Esophagus muscularis mucosa (tissue), 4 donors: ENCODE measurements at regions not wholly inside any gene's neighbourhood (a gene's known extent, or its start where the extent isn't known, plus 50 kb on each side); places are given as distances from the start of the nearest gene placed in this dataset.

Experiments
- DNase-seq: peaks from one replicate; pipeline ENCODE4 v3.0.0-alpha.2; 2017; ENCODE audit errors: extremely low spot score
- H3K27ac ChIP-seq, 4 donors: fragments of 200-600 bp; sonication (generic); replicated peaks in 1 of 4; 1 replicate in 3 of 4; 2 replicates in 1 of 4; pipeline ENCODE4 v1.5.1; 2016 to 2019; ENCODE audit warnings: mild to moderate bottlenecking in 1 of 4
- H3K27me3 ChIP-seq, 4 donors: fragments of 200-600 bp; sonication (generic); one replicate each; pipeline versions ENCODE4 v1.5.1 to v1.6.0; 2016 to 2019
- H3K36me3 ChIP-seq, 4 donors: fragments of 200-600 bp; sonication (generic); one replicate each; pipeline ENCODE4 v1.5.1; 2016 to 2019
- H3K4me1 ChIP-seq, 4 donors: fragments of 200-600 bp; sonication (generic); one replicate each; pipeline ENCODE4 v1.5.1; 2016 to 2019
- H3K4me3 ChIP-seq, 4 donors: fragments of 200-600 bp; sonication (generic); 1 replicate in 2 of 4; 2 replicates in 2 of 4; pipeline ENCODE4 v1.5.1; 2016 to 2019; ENCODE audit warnings: mild to moderate bottlenecking in 4 of 4, moderate library complexity in 1 of 4
- H3K9me3 ChIP-seq, 4 donors: fragments of 200-600 bp; sonication (generic); 1 replicate in 3 of 4; 2 replicates in 1 of 4; pipeline ENCODE4 v1.5.1; 2016 to 2019
- EP300 ChIP-seq: sonication (generic); formaldehyde crosslinking; IDR thresholded peaks from one replicate; pipeline ENCODE4 v1.6.1; 2017; ENCODE audit warnings: antibody characterized with exemption
- POLR2A ChIP-seq: fragments of 450-650 bp; IDR thresholded peaks from one replicate; pipeline ENCODE4 v1.6.1; 2017; ENCODE audit warnings: antibody characterized with exemption, moderate library complexity, mild to moderate bottlenecking, low read depth
- POLR2AphosphoS5 ChIP-seq, 2 donors: sonication (generic); formaldehyde crosslinking; IDR thresholded peaks; one replicate each; pipeline ENCODE4 v1.6.1; 2017; ENCODE audit warnings: antibody characterized with exemption in 2 of 2
- WGBS: methylation state at CpG from one replicate; pipeline ENCODE4 v1.1.5; 2018; 5-methylcytosine and 5-hydroxymethylcytosine counted together
- intact Hi-C: fragments of 100-400 bp; cut with DNase I; formaldehyde crosslinking; loops from one replicate; pipeline ENCODE4 v1.15.1; 2023
- TF ChIP-seq, protein P1 (sequence below), 3 experiments: fragments of 200-600 bp in 2 of 3; fragments of 450-650 bp in 1 of 3; sonication (generic) in 2 of 3; IDR thresholded peaks; one replicate each; pipeline ENCODE4 v1.5.1; 2017 to 2019; ENCODE audit warnings: antibody characterized with exemption in 3 of 3, mild to moderate bottlenecking in 2 of 3, moderate library complexity in 1 of 3

DNA sequence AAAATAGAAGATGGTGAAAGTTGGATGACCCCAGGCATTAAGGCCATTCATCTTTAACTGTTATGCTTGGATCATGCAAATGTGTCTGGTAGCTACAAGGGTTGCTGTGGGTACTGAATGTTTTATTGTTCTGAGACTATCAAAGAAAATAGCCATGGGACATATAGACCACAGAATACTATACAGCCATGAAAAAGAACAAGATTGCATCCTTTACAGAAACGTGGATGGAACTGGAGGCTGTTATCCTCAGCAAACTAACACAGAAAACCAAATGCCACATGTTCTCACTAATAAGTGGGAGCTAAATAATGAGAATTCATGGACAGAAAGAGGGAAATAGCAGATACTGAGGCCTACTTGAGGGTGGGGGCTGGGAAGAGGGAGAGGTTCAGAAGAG is 249.0 kb downstream of the LTN1 start:
- Histone ChIP-seq H3K27ac (peak overlapping the region in 3 of 4 donors; percentile 35 to 84 (median 82)), H3K4me3 (no peak overlapping the region), H3K27me3 (no peaks in the 10 kb centered on the region), H3K36me3 (no peaks in the 10 kb centered on the region), H3K9me3 (no peaks in the 10 kb centered on the region), H3K4me1 (peaks cover 0 to 62% (median 45%) of the 10 kb centered on the region in 4 donors)
- TF ChIP-seq POLR2A (no peak), POLR2AphosphoS5 (IDR thresholded peaks at IDR 0.05) (no peak)
- TF ChIP-seq, protein P1, sequence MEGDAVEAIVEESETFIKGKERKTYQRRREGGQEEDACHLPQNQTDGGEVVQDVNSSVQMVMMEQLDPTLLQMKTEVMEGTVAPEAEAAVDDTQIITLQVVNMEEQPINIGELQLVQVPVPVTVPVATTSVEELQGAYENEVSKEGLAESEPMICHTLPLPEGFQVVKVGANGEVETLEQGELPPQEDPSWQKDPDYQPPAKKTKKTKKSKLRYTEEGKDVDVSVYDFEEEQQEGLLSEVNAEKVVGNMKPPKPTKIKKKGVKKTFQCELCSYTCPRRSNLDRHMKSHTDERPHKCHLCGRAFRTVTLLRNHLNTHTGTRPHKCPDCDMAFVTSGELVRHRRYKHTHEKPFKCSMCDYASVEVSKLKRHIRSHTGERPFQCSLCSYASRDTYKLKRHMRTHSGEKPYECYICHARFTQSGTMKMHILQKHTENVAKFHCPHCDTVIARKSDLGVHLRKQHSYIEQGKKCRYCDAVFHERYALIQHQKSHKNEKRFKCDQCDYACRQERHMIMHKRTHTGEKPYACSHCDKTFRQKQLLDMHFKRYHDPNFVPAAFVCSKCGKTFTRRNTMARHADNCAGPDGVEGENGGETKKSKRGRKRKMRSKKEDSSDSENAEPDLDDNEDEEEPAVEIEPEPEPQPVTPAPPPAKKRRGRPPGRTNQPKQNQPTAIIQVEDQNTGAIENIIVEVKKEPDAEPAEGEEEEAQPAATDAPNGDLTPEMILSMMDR (IDR thresholded peaks at IDR 0.05), result no peak
- intact Hi-C loops, result loop anchor here (10.0 kb wide), 3 partner anchors 229 to 1039 kb away; no protein-coding TSS in a partner anchor
- 47% methylated on average over 1 of the region's 1 CpG for WGBS
- DNase-seq, result no peak

DNA sequence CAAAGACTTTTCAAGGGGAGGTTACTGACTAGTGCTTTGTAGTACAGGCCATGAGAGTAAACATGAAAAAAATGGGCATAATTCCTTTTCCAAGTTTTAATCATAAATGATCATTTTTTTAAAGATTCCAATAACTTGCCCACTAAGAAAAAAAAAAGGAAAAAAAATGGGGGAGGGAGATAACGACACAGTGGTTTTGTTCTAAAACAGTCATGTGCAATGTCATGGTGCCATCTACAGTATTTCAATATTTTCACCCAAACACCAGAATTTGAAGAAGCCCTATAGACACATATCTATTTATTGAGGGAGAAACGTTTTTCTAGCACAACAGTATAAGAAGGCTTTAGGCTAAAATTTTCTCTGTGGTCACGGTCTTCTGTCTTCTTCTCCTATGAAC is 250.2 kb downstream of the LTN1 start:
- no peak for DNase-seq
- Histone ChIP-seq H3K4me3 (no peak overlapping the region), H3K36me3 (no peaks in the 10 kb centered on the region), H3K27me3 (no peaks in the 10 kb centered on the region), H3K9me3 (no peaks in the 10 kb centered on the region), H3K4me1 (peaks cover 7 to 74% (median 57%) of the 10 kb centered on the region in 4 donors), H3K27ac (peak overlapping the region in 1 of 4 donors; percentile 21)
- WGBS, result 48% methylated on average over 3 of the region's 3 CpGs
- TF ChIP-seq POLR2A, result no peak
- TF ChIP-seq, protein P1 (IDR thresholded peaks at IDR 0.05), result peak in 2 of 3 experiments; percentile 19 to 31
- intact Hi-C loops, result loop anchor here (10.0 kb wide), 3 partner anchors 228 to 1038 kb away; no protein-coding TSS in a partner anchor

DNA sequence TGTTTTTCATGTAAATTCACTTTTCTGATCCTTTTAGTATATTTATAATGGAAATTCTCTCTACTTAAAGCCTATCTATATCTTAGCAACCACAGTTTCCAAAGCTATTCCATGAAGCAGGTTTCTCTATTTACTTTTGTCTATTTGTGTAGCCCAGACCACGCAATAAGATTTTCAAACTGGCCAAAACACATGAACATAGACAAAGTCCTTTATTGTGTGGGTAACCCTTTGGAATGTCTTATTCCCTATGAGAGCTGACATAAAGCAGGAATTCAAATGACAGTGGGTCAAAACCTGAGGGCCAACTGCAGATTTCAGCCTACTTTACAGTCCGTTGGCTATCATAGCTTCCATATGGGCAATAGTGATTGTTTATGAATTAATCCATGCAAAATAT is 252.6 kb downstream of the LTN1 start:
- Histone ChIP-seq H3K36me3 (no peaks in the 10 kb centered on the region), H3K27ac (no peak overlapping the region), H3K9me3 (peaks cover 0 to 4% (median 0%) of the 10 kb centered on the region in 4 donors), H3K27me3 (no peaks in the 10 kb centered on the region), H3K4me1 (peaks cover 10 to 61% (median 44%) of the 10 kb centered on the region in 4 donors), H3K4me3 (no peak overlapping the region)
- TF ChIP-seq EP300 (no peak), POLR2AphosphoS5 (IDR thresholded peaks at IDR 0.05) (no peak), POLR2A (no peak)
- TF ChIP-seq, protein P1 (IDR thresholded peaks at IDR 0.05), result no peak
- intact Hi-C loops, result loop anchor here (10.0 kb wide), 3 partner anchors 225 to 1035 kb away; no protein-coding TSS in a partner anchor
- 95% methylated on average over 2 of the region's 2 CpGs for WGBS
- DNase-seq, result no peak

DNA sequence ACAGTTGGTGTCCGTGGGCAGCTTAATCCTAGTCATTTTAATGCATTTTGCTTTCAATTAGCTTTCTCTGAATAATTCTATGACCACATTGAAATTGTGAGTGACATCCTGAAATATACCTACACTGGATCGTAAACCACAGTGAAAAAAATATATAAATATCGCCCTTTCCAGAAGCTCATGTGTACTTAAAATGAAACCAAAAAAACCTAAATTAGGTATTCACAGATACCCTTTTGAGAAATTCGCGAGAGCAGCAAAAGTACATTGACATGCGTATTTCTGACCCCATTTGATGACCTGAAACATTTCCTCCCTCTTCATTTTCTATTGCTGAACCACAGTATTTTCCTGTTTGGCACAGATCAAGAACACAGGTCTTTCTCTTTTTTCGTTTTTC is 253.8 kb downstream of the LTN1 start:
- 60% methylated on average over 7 of the region's 7 CpGs for WGBS
- H3K36me3 ChIP-seq, result no peaks in the 10 kb centered on the region
- TF ChIP-seq, protein P1 (IDR thresholded peaks at IDR 0.05), result no peak
- no peak for TF ChIP-seq POLR2A
- no peak for TF ChIP-seq EP300
- no peak for TF ChIP-seq POLR2AphosphoS5 (IDR thresholded peaks at IDR 0.05)
- peaks cover 10 to 51% (median 38%) of the 10 kb centered on the region in 4 donors for H3K4me1 ChIP-seq
- H3K27me3 ChIP-seq, result no peaks in the 10 kb centered on the region
- H3K27ac ChIP-seq, result peak overlapping the region in 2 of 4 donors; percentile 20 to 36
- H3K4me3 ChIP-seq, result peak overlapping the region in 1 of 4 donors; percentile 4
- no peak for DNase-seq
- intact Hi-C loops, result no loop called here
- peaks cover 0 to 6% (median 0%) of the 10 kb centered on the region in 4 donors for H3K9me3 ChIP-seq

DNA sequence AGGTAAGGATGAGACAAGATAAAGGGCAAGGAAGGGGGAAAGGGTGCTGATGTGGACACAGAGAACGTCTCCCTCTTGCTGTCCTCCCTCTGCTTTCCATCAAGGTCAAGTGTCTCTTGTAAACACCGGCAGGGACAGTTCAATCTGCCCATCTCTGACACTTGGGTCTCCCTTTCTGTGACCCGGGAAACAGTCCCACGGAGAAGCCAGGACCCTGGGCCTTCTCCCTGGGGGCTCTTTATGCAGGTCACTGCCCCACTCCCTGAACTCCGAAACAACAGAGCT is 254.3 kb downstream of the LTN1 start:
- 55% methylated on average over 5 of the region's 5 CpGs for WGBS
- H3K4me1 ChIP-seq, result peaks cover 10 to 49% (median 38%) of the 10 kb centered on the region in 4 donors
- H3K4me3 ChIP-seq, result no peak overlapping the region
- no peaks in the 10 kb centered on the region for H3K36me3 ChIP-seq
- peaks cover 0 to 6% (median 0%) of the 10 kb centered on the region in 4 donors for H3K9me3 ChIP-seq
- H3K27ac ChIP-seq, result peak overlapping the region in 3 of 4 donors; percentile 9 to 36 (median 20)
- no peak for TF ChIP-seq POLR2A
- TF ChIP-seq, protein P1 (IDR thresholded peaks at IDR 0.05), result no peak
- no peak for TF ChIP-seq EP300
- TF ChIP-seq POLR2AphosphoS5 (IDR thresholded peaks at IDR 0.05), result no peak
- DNase-seq, result no peak
- intact Hi-C loops, result no loop called here
- H3K27me3 ChIP-seq, result no peaks in the 10 kb centered on the region
